GM19463 (cell line): ENCODE measurements at regions not wholly inside any gene's neighbourhood (a gene's known extent, or its start where the extent isn't known, plus 50 kb on each side); places are given as distances from the start of the nearest gene placed in this dataset.
"Not testable (repeated sequence)": the region's sequence is repeated elsewhere in the genome, so short reads cannot be mapped to it uniquely, and the experiment has no call there.

Source experiments
- ATAC-seq: cut with Tn5 transposase; IDR thresholded peaks from one replicate; pipeline ENCODE4 v1.9.1; 2021; ENCODE audit warnings: mild to moderate bottlenecking, moderate library complexity; ENCODE audit not compliant: unreplicated experiment

GRCh38 chr7:146057958-146058357 lies 58.6 kb upstream of the CNTNAP2 start:
- ATAC-seq, result no peak

GRCh38 chr7:146054909-146055308 lies 61.7 kb upstream of the CNTNAP2 start:
- no peak for ATAC-seq

GRCh38 chr7:146053492-146053891 lies 63.1 kb upstream of the CNTNAP2 start:
- no peak for ATAC-seq

- not testable (repeated sequence) for ATAC-seq
Measured at GRCh38 chr7:146043310-146043709, 73.3 kb upstream of the CNTNAP2 start.

- no peak for ATAC-seq
Measured at GRCh38 chr7:146028251-146028750, 88.3 kb upstream of the CNTNAP2 start.

- ATAC-seq, result no peak
Measured at GRCh38 chr7:146027243-146027642, 89.4 kb upstream of the CNTNAP2 start.

- no peak for ATAC-seq
Measured at GRCh38 chr7:146022776-146023175, 93.8 kb upstream of the CNTNAP2 start.

GRCh38 chr7:146019041-146020004 lies 97.3 kb upstream of the CNTNAP2 start:
- ATAC-seq, result not testable (repeated sequence)

GRCh38 chr7:146017366-146017765 lies 99.2 kb upstream of the CNTNAP2 start:
- ATAC-seq, result not testable (repeated sequence)

- ATAC-seq, result not testable (repeated sequence)
Measured at GRCh38 chr7:146014154-146014553, 102.4 kb upstream of the CNTNAP2 start.

- ATAC-seq, result no peak
Measured at GRCh38 chr7:146008293-146008692, 108.3 kb upstream of the CNTNAP2 start.

- no peak for ATAC-seq
Measured at GRCh38 chr7:146004805-146005204, 111.8 kb upstream of the CNTNAP2 start.

GRCh38 chr7:146002431-146003078 lies 114.0 kb upstream of the CNTNAP2 start:
- peak; percentile 88 for ATAC-seq

- no peak for ATAC-seq
Measured at GRCh38 chr7:146002008-146002407, 114.6 kb upstream of the CNTNAP2 start.

GRCh38 chr7:146000882-146001281 lies 115.7 kb upstream of the CNTNAP2 start:
- no peak for ATAC-seq

GRCh38 chr7:145989469-145989868 lies 127.1 kb upstream of the CNTNAP2 start:
- no peak for ATAC-seq

GRCh38 chr7:145986248-145986874 lies 130.2 kb upstream of the CNTNAP2 start:
- no peak for ATAC-seq

GRCh38 chr7:145978769-145979168 lies 137.8 kb upstream of the CNTNAP2 start:
- ATAC-seq, result no peak

- no peak for ATAC-seq
Measured at GRCh38 chr7:145959981-145960380, 156.6 kb upstream of the CNTNAP2 start.

- ATAC-seq, result no peak
Measured at GRCh38 chr7:145957160-145957890, 159.3 kb upstream of the CNTNAP2 start.

- no peak for ATAC-seq
Measured at GRCh38 chr7:145951566-145951965, 165.0 kb upstream of the CNTNAP2 start.
